ENCODE measurements at regions not wholly inside any gene's neighbourhood (a gene's known extent, or its start where the extent isn't known, plus 50 kb on each side); places are given as distances from the start of the nearest gene placed in this dataset.

GRCh38 chr4:12791536-12791935 is 692.6 kb downstream of the RAB28 start (continued):
- no peak for TF ChIP-seq E2F1 (CRISPR knock-in tag; IDR thresholded peaks at IDR 0.05)
- no peak for TF ChIP-seq NFATC4 (CRISPR knock-in tag; IDR thresholded peaks at IDR 0.05)

GRCh38 chr4:12787261-12787660 is 696.9 kb downstream of the RAB28 start:
- peaks cover 17% of the 10 kb centered on the region for H3K36me3 Mint-ChIP-seq
- no peak for DNase-seq (ENCODE audit: low spot score)
- ChIA-PET CTCF (interaction anchor here (0.6 kb wide), 1 partner anchor 737 kb away, joined by 4 read pairs; no protein-coding TSS in a partner anchor), POLR2A (no interaction called here)
- no peak overlapping the region for H3K27ac Mint-ChIP-seq
- no peak for TF ChIP-seq FOXJ3 (CRISPR knock-in tag; IDR thresholded peaks at IDR 0.05; ENCODE audit: borderline replicate concordance)
- 0 out of 2 replicates have a peak, but pooled peaks have one; percentile 15 for TF ChIP-seq HMGA2 (CRISPR knock-in tag; IDR thresholded peaks at IDR 0.05)
- TF ChIP-seq CTCF (IDR thresholded peaks at IDR 0.05) = no peak
- TF ChIP-seq STAT6 (CRISPR knock-in tag; conservative IDR thresholded peaks at IDR 0.05; ENCODE audit: low read depth) = no peak
- no peaks in the 10 kb centered on the region for H3K27me3 Mint-ChIP-seq (ENCODE audit: low read depth)
- peaks cover 51% of the 10 kb centered on the region for H3K9me3 Mint-ChIP-seq
- no peak overlapping the region for H3K4me3 Mint-ChIP-seq
- no peaks in the 10 kb centered on the region for H3K4me1 Mint-ChIP-seq
- ATAC-seq = no peak

- DNase-seq (ENCODE audit: low spot score) (no peak), ATAC-seq (no peak)
- H3K36me3 Mint-ChIP-seq = no peaks in the 10 kb centered on the region
- POLR2A ChIA-PET = no interaction called here
- H3K27me3 Mint-ChIP-seq (ENCODE audit: low read depth) = no peaks in the 10 kb centered on the region
- no peak for TF ChIP-seq MLX (CRISPR knock-in tag; IDR thresholded peaks at IDR 0.05)
- TF ChIP-seq MAX (CRISPR knock-in tag; IDR thresholded peaks at IDR 0.05) = no peak
- no peak for TF ChIP-seq CREB1 (CRISPR knock-in tag; IDR thresholded peaks at IDR 0.05)
- no peak for TF ChIP-seq FOXP4 (CRISPR knock-in tag; IDR thresholded peaks at IDR 0.05)
- TF ChIP-seq ZNF423 (CRISPR knock-in tag; IDR thresholded peaks at IDR 0.05) = no peak
- no peak for TF ChIP-seq ZNF671 (CRISPR knock-in tag; IDR thresholded peaks at IDR 0.05)
- TF ChIP-seq GABPB1 (CRISPR knock-in tag; IDR thresholded peaks at IDR 0.05) = no peak
- no peak for TF ChIP-seq ZNF317 (CRISPR knock-in tag; IDR thresholded peaks at IDR 0.05; ENCODE audit: borderline replicate concordance, low read depth)
- TF ChIP-seq MYBL2 (CRISPR knock-in tag; IDR thresholded peaks at IDR 0.05) = no peak
- TF ChIP-seq FOXP1 (CRISPR knock-in tag; IDR thresholded peaks at IDR 0.05; ENCODE audit: borderline replicate concordance) = no peak
- no peak for TF ChIP-seq SOX15 (CRISPR knock-in tag; IDR thresholded peaks at IDR 0.05)
- no peak overlapping the region for H3K4me3 Mint-ChIP-seq
- H3K9me3 Mint-ChIP-seq = peaks cover 11% of the 10 kb centered on the region; the same call in 1 of the 2 replicates
- H3K4me1 Mint-ChIP-seq = no peaks in the 10 kb centered on the region
- no peak overlapping the region for H3K27ac Mint-ChIP-seq
- CTCF ChIA-PET = no interaction called here
Measured at GRCh38 chr4:12778706-12779105, 705.4 kb downstream of the RAB28 start.
